ENCODE measurements at regions not wholly inside any gene's neighbourhood (a gene's known extent, or its start where the extent isn't known, plus 50 kb on each side); places are given as distances from the start of the nearest gene placed in this dataset.

DNA sequence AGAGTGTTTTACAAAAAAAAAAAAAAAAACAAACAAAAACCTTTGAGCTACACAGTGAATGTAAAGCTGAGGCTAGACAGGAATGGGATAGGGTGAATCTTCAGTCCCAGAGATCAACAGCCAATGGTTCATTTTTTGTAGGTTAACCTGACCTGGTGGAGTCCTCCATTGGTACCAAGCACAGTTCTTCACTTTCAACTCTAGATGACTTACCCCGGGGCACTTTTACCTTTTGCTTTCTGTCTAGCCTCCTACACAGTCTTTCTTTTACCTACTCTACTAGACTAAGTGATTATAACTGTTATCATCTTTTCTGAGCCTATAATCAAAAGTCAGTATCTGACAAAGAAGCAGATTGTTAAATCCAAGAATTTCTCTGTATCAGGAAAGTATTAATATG, 50.9 kb downstream of the ANXA2R start:
- Histone ChIP-seq H3K4me3 (peak overlapping the region in 1 of 12 donors; percentile 75), H3K36me3 (peaks cover 0 to 4% (median 0%) of the 10 kb centered on the region in 9 donors), H3K4me1 (peaks cover 0 to 37% (median 9%) of the 10 kb centered on the region in 12 donors), H3K27me3 (peaks cover 5 to 69% (median 31%) of the 10 kb centered on the region in 9 donors), H3K9me3 (peaks cover 0 to 6% (median 0%) of the 10 kb centered on the region in 12 donors), H3K27ac (no peak overlapping the region)
- DNase-seq (no peak), ATAC-seq (no peak)
- intact Hi-C loops (cut with DNase I): loop anchor here in 1 of 10 donors (10.0 kb wide), 1 partner anchor 74 kb away; no protein-coding TSS in a partner anchor
- WGBS, 4 donors: 77 to 94% (median 92%) methylated on average over 1 of the region's 1 CpG
- TF ChIP-seq, protein P1, sequence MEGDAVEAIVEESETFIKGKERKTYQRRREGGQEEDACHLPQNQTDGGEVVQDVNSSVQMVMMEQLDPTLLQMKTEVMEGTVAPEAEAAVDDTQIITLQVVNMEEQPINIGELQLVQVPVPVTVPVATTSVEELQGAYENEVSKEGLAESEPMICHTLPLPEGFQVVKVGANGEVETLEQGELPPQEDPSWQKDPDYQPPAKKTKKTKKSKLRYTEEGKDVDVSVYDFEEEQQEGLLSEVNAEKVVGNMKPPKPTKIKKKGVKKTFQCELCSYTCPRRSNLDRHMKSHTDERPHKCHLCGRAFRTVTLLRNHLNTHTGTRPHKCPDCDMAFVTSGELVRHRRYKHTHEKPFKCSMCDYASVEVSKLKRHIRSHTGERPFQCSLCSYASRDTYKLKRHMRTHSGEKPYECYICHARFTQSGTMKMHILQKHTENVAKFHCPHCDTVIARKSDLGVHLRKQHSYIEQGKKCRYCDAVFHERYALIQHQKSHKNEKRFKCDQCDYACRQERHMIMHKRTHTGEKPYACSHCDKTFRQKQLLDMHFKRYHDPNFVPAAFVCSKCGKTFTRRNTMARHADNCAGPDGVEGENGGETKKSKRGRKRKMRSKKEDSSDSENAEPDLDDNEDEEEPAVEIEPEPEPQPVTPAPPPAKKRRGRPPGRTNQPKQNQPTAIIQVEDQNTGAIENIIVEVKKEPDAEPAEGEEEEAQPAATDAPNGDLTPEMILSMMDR (IDR thresholded peaks at IDR 0.05): no peak
- no peak for TF ChIP-seq POLR2A (IDR thresholded peaks at IDR 0.05)

DNA sequence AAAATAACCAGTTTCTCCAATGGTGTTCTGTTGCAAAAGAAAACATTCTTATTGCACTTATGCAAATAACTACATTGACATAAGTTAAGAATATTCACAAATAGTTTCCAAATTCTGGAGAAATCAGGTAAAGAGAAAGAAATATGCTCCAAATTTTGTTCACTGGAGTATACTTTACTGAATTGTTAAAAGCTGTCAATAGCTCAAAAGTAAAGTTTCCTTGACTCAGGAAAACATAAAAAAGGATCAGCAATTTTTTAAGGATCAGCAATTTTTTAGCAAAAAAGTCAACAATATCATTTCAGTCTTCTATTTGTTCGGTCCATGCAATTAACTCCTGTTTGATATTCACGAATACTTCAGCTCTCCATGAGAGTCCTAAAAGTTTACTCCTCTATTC, 51.6 kb downstream of the ANXA2R start:
- ATAC-seq: no peak
- intact Hi-C loops (cut with DNase I): loop anchor here in 1 of 10 donors (10.0 kb wide), 1 partner anchor 74 kb away; no protein-coding TSS in a partner anchor

DNA sequence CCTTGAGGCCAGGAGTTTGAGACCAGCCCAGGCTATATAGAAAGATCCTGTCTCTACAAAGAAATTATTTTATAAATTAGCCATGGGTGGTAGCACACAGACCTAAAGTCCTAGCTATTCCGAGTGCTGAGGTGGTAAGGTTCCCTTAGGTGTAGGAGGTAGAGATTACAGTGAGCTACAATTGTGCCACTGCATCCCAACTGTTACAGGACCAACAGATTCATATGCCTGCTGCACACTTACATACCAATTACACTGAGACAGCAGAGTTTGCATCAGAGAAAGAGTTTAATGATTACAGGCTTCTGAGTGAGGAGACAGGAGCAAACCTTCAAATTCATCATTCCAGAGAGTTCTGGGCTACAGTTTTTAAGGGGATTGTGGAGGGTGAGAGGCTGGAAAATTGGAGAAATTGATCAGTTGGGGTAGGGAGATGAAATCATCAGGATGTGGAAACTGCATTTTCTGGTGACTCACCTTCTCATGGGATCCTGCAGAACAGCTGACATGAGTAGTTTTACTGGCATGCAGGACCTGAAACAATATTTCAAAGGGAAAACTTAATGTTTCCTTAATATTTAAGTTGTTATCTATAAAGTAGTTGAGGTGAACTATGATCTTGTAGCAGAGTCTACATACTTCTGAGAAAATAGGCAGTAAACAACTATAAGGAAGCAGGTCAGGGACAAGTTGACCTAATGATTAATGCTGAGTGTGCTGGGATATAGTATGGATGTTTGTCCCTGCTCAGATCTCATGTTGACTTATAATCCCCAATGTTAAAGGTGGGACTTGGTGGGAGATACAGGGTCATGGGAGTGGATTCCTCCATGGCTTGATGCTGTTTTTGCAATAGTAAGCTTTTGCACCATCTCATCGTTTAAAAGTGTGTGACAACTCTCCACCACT, 54.7 kb downstream of the ANXA2R start:
- Histone ChIP-seq H3K27ac (no peak overlapping the region), H3K4me3 (no peak overlapping the region), H3K27me3 (peaks cover 0 to 40% (median 1%) of the 10 kb centered on the region in 9 donors), H3K9me3 (peaks cover 0 to 6% (median 0%) of the 10 kb centered on the region in 12 donors), H3K36me3 (peaks cover 0 to 4% (median 0%) of the 10 kb centered on the region in 9 donors), H3K4me1 (peaks cover 0 to 26% (median under 1%) of the 10 kb centered on the region in 12 donors)
- intact Hi-C loops (cut with DNase I): loop anchor here in 1 of 10 donors (10.0 kb wide), 1 partner anchor 71 kb away; no protein-coding TSS in a partner anchor
- DNase-seq: no peak
- TF ChIP-seq, protein P1 (IDR thresholded peaks at IDR 0.05): no peak
- TF ChIP-seq POLR2A (IDR thresholded peaks at IDR 0.05): no peak
- 67 to 82% (median 78%) methylated on average over 2 of the region's 2 CpGs for WGBS, 4 donors
- no peak for ATAC-seq

More for the DNA sequence above, 51.6 kb downstream of the ANXA2R start:
- Histone ChIP-seq H3K36me3 (peaks cover 0 to 4% (median 0%) of the 10 kb centered on the region in 9 donors), H3K4me1 (peaks cover 0 to 37% (median 9%) of the 10 kb centered on the region in 12 donors), H3K4me3 (no peak overlapping the region), H3K27ac (no peak overlapping the region), H3K9me3 (peaks cover 0 to 6% (median 0%) of the 10 kb centered on the region in 12 donors), H3K27me3 (peaks cover 0 to 63% (median 26%) of the 10 kb centered on the region in 9 donors)
- TF ChIP-seq, protein P1 (IDR thresholded peaks at IDR 0.05): no peak
- no peak for TF ChIP-seq POLR2A (IDR thresholded peaks at IDR 0.05)
- no peak for DNase-seq
- 93 to 96% (median 94%) methylated on average over 2 of the region's 2 CpGs for WGBS, 4 donors

DNA sequence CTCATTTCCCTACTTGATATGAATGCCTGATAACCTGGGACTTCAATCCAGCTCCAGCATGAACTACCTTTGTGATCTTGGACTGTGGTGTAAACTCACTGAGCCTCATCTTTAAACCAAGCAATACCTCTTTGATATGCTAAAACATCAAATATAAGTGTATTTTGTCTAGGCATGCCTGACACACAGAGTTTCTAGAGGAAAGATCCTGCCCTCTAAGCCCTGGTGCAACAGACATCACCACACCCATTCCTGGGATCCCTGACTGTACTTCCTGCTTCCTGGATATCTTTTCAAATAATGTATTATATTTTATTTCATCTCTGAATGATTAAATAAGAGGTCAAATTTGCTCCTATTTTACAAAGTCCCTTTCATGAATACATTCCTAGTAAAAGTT, 55.8 kb downstream of the ANXA2R start:
- no peak for ATAC-seq
- TF ChIP-seq POLR2A (IDR thresholded peaks at IDR 0.05): no peak
- TF ChIP-seq, protein P1 (IDR thresholded peaks at IDR 0.05): no peak
- intact Hi-C loops (cut with DNase I): loop anchor here in 1 of 10 donors (10.0 kb wide), 1 partner anchor 70 kb away; no protein-coding TSS in a partner anchor
- peaks cover 0 to 4% (median 0%) of the 10 kb centered on the region in 9 donors for H3K36me3 ChIP-seq
- H3K4me3 ChIP-seq: no peak overlapping the region
- H3K9me3 ChIP-seq: peaks cover 0 to 6% (median 0%) of the 10 kb centered on the region in 12 donors
- no peak overlapping the region for H3K27ac ChIP-seq
- H3K4me1 ChIP-seq: peaks cover 0 to 16% (median 0%) of the 10 kb centered on the region in 12 donors
- DNase-seq: no peak
- H3K27me3 ChIP-seq: peaks cover 0 to 30% (median 0%) of the 10 kb centered on the region in 9 donors
